ENCODE measurements at regions not wholly inside any gene's neighbourhood (a gene's known extent, or its start where the extent isn't known, plus 50 kb on each side); places are given as distances from the start of the nearest gene placed in this dataset.
"Not testable (repeated sequence)": the region's sequence is repeated elsewhere in the genome, so short reads cannot be mapped to it uniquely, and the experiment has no call there.

GRCh38 chr6:164817662-164818061 lies 491.7 kb downstream of the C6orf118 start:
- no peak for DNase-seq

- no peak for DNase-seq
Measured at GRCh38 chr6:164812706-164813105, 496.7 kb downstream of the C6orf118 start.

GRCh38 chr6:164807125-164807524 lies 502.3 kb downstream of the C6orf118 start:
- DNase-seq, result no peak

- no peak for DNase-seq
Measured at GRCh38 chr6:164795056-164795815, 514.2 kb downstream of the C6orf118 start.

- no peak for DNase-seq
Measured at GRCh38 chr6:164792666-164793065, 516.7 kb downstream of the C6orf118 start.

GRCh38 chr6:164791498-164791897 lies 517.9 kb downstream of the C6orf118 start:
- no peak for DNase-seq

GRCh38 chr6:164763788-164764187 lies 545.6 kb downstream of the C6orf118 start:
- DNase-seq, result no peak

- no peak for DNase-seq
Measured at GRCh38 chr6:164757451-164757850, 552.0 kb downstream of the C6orf118 start.

- no peak for DNase-seq
Measured at GRCh38 chr6:164756723-164757122, 552.7 kb downstream of the C6orf118 start.

- no peak for DNase-seq
Measured at GRCh38 chr6:164756142-164756541, 553.3 kb downstream of the C6orf118 start.

- DNase-seq, result no peak
Measured at GRCh38 chr6:164753517-164753916, 555.9 kb downstream of the C6orf118 start.

GRCh38 chr6:164751395-164751794 lies 558.0 kb downstream of the C6orf118 start:
- DNase-seq, result no peak

- no peak for DNase-seq
Measured at GRCh38 chr6:164750128-164750527, 559.3 kb downstream of the C6orf118 start.

- DNase-seq, result no peak
Measured at GRCh38 chr6:164749221-164750064, 560.0 kb downstream of the C6orf118 start.

GRCh38 chr6:164744301-164744700 lies 565.1 kb downstream of the C6orf118 start:
- no peak for DNase-seq

- DNase-seq, result no peak
Measured at GRCh38 chr6:164741938-164742451, 567.4 kb downstream of the C6orf118 start.

- DNase-seq, result not testable (repeated sequence)
Measured at GRCh38 chr6:164736090-164736489, 573.3 kb downstream of the C6orf118 start.

- DNase-seq, result no peak
Measured at GRCh38 chr6:164731539-164731938, 577.9 kb downstream of the C6orf118 start.

GRCh38 chr6:164721460-164721859 lies 587.9 kb downstream of the C6orf118 start:
- DNase-seq, result no peak

- DNase-seq, result no peak
Measured at GRCh38 chr6:164700497-164700896, 608.9 kb downstream of the C6orf118 start.

GRCh38 chr6:164695896-164696295 lies 613.5 kb downstream of the C6orf118 start:
- DNase-seq, result no peak

- DNase-seq, result no peak
Measured at GRCh38 chr6:164694386-164694785, 615.0 kb downstream of the C6orf118 start.

- DNase-seq, result no peak
Measured at GRCh38 chr6:164693944-164694343, 615.5 kb downstream of the C6orf118 start.

Measured in activated naive CD4-positive, alpha-beta T cell treated with Interleukin-2 at 50 U/mL for 16 hours (primary cell).